ENCODE measurements at regions not wholly inside any gene's neighbourhood (a gene's known extent, or its start where the extent isn't known, plus 50 kb on each side); places are given as distances from the start of the nearest gene placed in this dataset.

DNA sequence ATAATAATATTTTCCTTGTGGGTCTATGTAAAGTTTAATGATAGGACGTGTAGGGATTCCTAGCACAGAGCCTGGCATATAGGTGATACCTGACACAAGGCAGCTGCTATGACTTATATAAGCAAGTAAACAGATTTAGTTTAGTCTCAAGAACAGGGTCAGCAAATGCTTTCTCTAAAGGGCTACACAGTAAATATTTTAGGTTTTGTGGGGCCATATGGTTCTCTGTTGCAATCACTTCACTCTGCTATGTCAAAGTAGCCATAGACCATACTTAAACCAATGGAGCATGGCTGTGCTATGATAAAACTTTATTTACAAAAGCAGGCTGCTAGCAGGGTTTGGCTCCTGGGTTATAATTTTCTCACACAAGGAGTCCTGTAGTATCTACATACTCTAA lies 204.8 kb upstream of the KLF4 start:
- TF ChIP-seq, protein P1, sequence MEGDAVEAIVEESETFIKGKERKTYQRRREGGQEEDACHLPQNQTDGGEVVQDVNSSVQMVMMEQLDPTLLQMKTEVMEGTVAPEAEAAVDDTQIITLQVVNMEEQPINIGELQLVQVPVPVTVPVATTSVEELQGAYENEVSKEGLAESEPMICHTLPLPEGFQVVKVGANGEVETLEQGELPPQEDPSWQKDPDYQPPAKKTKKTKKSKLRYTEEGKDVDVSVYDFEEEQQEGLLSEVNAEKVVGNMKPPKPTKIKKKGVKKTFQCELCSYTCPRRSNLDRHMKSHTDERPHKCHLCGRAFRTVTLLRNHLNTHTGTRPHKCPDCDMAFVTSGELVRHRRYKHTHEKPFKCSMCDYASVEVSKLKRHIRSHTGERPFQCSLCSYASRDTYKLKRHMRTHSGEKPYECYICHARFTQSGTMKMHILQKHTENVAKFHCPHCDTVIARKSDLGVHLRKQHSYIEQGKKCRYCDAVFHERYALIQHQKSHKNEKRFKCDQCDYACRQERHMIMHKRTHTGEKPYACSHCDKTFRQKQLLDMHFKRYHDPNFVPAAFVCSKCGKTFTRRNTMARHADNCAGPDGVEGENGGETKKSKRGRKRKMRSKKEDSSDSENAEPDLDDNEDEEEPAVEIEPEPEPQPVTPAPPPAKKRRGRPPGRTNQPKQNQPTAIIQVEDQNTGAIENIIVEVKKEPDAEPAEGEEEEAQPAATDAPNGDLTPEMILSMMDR (IDR thresholded peaks at IDR 0.05; ENCODE audit: low read depth, low read length): no peak
- TF ChIP-seq EZH2phosphoT487 (IDR thresholded peaks at IDR 0.05; ENCODE audit: low read depth): no peak
